Mesenchymal stem cell (in vitro differentiated cells and primary cell): ENCODE measurements at regions not wholly inside any gene's neighbourhood (a gene's known extent, or its start where the extent isn't known, plus 50 kb on each side); places are given as distances from the start of the nearest gene placed in this dataset.

ENCODE experiments used
- DNase-seq: peaks from one replicate; pipeline ENCODE4 v3.0.0-alpha.2; 2013
- H2AFZ ChIP-seq: one replicate; pipeline ENCODE4 v1.6.1; 2013; ENCODE audit warnings: low read depth, mild to moderate bottlenecking, control low read depth, inconsistent platforms, low read length, moderate library complexity
- H2AK5ac ChIP-seq: 2 replicates; pipeline ENCODE4 v1.6.1; 2013; ENCODE audit warnings: low read length, moderate library complexity, mild to moderate bottlenecking, inconsistent platforms; ENCODE audit not compliant: severe bottlenecking
- H2BK120ac ChIP-seq: one replicate; pipeline ENCODE4 v1.6.1; 2013; ENCODE audit warnings: low read depth, mild to moderate bottlenecking, inconsistent platforms, low read length, moderate library complexity
- H2BK12ac ChIP-seq, 2 experiments: one replicate each; pipeline ENCODE4 v1.6.1; 2013; ENCODE audit warnings: inconsistent platforms in 2 of 2, low read length in 2 of 2, mild to moderate bottlenecking in 2 of 2, moderate library complexity in 2 of 2, control low read depth in 1 of 2
- H2BK15ac ChIP-seq: one replicate; pipeline ENCODE4 v1.6.1; 2013; ENCODE audit warnings: mild to moderate bottlenecking, low read depth, inconsistent platforms; ENCODE audit not compliant: poor library complexity, severe bottlenecking
- H2BK5ac ChIP-seq: 2 replicates; pipeline ENCODE4 v1.6.1; 2013; ENCODE audit warnings: low read depth, mild to moderate bottlenecking, low read length, control low read depth, inconsistent platforms; ENCODE audit not compliant: poor library complexity, severe bottlenecking
- H3K14ac ChIP-seq, 2 experiments: one replicate each; pipeline ENCODE4 v1.6.1; 2013; ENCODE audit warnings: inconsistent platforms in 2 of 2, low read length in 2 of 2, control low read depth in 1 of 2, mild to moderate bottlenecking in 1 of 2, moderate library complexity in 1 of 2
- H3K18ac ChIP-seq, 2 experiments: one replicate each; pipeline ENCODE4 v1.6.1; 2013; ENCODE audit warnings: inconsistent platforms in 2 of 2, low read length in 2 of 2, control low read depth in 1 of 2, low read depth in 1 of 2, mild to moderate bottlenecking in 1 of 2
- H3K23ac ChIP-seq, 2 experiments: one replicate each; pipeline ENCODE4 v1.6.1; 2013; ENCODE audit warnings: inconsistent platforms in 2 of 2, low read length in 2 of 2, mild to moderate bottlenecking in 2 of 2, moderate library complexity in 2 of 2, control low read depth in 1 of 2
- H3K27ac ChIP-seq: 2 replicates; pipeline ENCODE4 v1.5.1; 2013; ENCODE audit warnings: mild to moderate bottlenecking, moderate library complexity, low read length, control low read depth, inconsistent platforms; ENCODE audit not compliant: poor library complexity, severe bottlenecking
- H3K27me3 ChIP-seq, 2 experiments: 2 replicates each; pipeline versions ENCODE4 v1.6.1 to v1.7.0; 2013; ENCODE audit warnings: low read length in 2 of 2, mild to moderate bottlenecking in 2 of 2, moderate library complexity in 2 of 2, control low read depth in 1 of 2, inconsistent platforms in 1 of 2; ENCODE audit not compliant: control insufficient read depth in 1 of 2, insufficient read depth in 1 of 2
- H3K36me3 ChIP-seq, 2 experiments: 2 replicates each; pipeline versions ENCODE4 v1.6.1 to v1.7.0; 2013; ENCODE audit warnings: low read length in 2 of 2, control low read depth in 1 of 2, inconsistent platforms in 1 of 2, low read depth in 1 of 2, mild to moderate bottlenecking in 1 of 2; ENCODE audit not compliant: insufficient read depth in 2 of 2, control insufficient read depth in 1 of 2
- H3K4ac ChIP-seq, 2 experiments: one replicate each; pipeline ENCODE4 v1.6.1; 2013; ENCODE audit warnings: inconsistent platforms in 2 of 2, low read length in 2 of 2, mild to moderate bottlenecking in 2 of 2, moderate library complexity in 2 of 2, control low read depth in 1 of 2, low read depth in 1 of 2
- H3K4me1 ChIP-seq: 2 replicates; pipeline ENCODE4 v1.6.1; 2013; ENCODE audit warnings: low read depth, low read length, control low read depth; ENCODE audit not compliant: control insufficient read depth, insufficient read depth
- H3K4me2 ChIP-seq: 2 replicates; pipeline ENCODE4 v1.6.1; 2013; ENCODE audit warnings: low read length, mild to moderate bottlenecking, inconsistent platforms; ENCODE audit not compliant: poor library complexity, severe bottlenecking
- H3K4me3 ChIP-seq, 2 experiments: 2 replicates each; pipeline versions ENCODE4 v1.5.1 to v1.7.0; 2013; ENCODE audit warnings: low read length in 2 of 2, mild to moderate bottlenecking in 2 of 2, control low read depth in 1 of 2, low read depth in 1 of 2; ENCODE audit not compliant: insufficient read depth in 1 of 2
- H3K79me1 ChIP-seq: replicated peaks from 2 replicates; pipeline ENCODE4 v1.6.1; 2013; ENCODE audit warnings: mild to moderate bottlenecking, control low read depth, low read length, inconsistent platforms; ENCODE audit not compliant: poor library complexity, severe bottlenecking
- H3K9ac ChIP-seq: 2 replicates; pipeline ENCODE4 v1.7.0; 2013; ENCODE audit warnings: mild to moderate bottlenecking, low read length, moderate library complexity
- H3K9me3 ChIP-seq: 2 replicates; pipeline ENCODE4 v1.7.0; 2013; ENCODE audit warnings: mild to moderate bottlenecking, low read length; ENCODE audit not compliant: control insufficient read depth
- H4K8ac ChIP-seq: one replicate; pipeline ENCODE4 v1.6.1; 2013; ENCODE audit warnings: inconsistent platforms, mild to moderate bottlenecking, low read length, moderate library complexity
- H4K91ac ChIP-seq: one replicate; pipeline ENCODE4 v1.6.1; 2013; ENCODE audit warnings: mild to moderate bottlenecking, low read length, inconsistent platforms
- WGBS: methylation state at CpG from one replicate; pipeline ENCODE4 v1.1.7; 2013; ENCODE audit warnings: mixed read lengths; 5-methylcytosine and 5-hydroxymethylcytosine counted together

DNA sequence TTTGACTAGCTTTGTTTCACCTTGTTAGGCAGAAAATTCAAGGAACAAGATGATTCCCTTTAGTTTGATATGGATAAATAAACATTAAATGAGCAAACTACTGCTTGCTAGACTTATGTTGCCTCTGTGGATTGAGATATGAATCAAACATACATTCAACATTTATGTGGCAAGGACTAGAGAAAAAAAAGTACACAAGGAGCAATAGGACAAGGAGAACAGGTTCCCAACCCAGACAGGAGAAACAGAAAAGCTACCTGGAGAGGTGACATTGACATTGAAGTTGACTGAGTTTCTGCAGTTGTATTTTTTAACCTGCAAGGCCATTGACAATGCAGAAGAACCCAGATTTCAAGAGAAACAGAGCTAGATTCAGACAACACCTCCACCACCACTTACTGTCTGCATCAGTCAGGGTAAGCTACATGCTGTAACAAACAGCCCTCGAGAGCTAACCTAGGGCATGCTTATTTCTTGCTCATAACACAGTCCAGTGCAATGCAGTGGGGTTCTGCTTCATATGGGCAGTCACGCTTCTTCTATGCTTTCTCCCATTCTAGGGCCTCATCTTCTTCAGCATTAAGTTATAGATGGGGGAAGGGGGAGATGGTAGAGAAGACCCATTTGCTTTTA is 180.9 kb upstream of the LYZL1 start:
- Histone ChIP-seq H3K23ac (no peak overlapping the region), H3K9me3 (peaks cover 3% of the 10 kb centered on the region), H2BK12ac (no peak overlapping the region), H3K4ac (no peak overlapping the region), H2AFZ (no peak overlapping the region), H2BK120ac (no peak overlapping the region), H3K14ac (no peak overlapping the region), H2AK5ac (no peak overlapping the region), H3K9ac (no peak overlapping the region), H3K4me2 (no peak overlapping the region), H3K27me3 (peaks cover 0 to 42% of the 10 kb centered on the region in 2 experiments), H2BK15ac (no peak overlapping the region), H3K27ac (no peak overlapping the region), H3K36me3 (no peaks in the 10 kb centered on the region), H3K4me1 (peaks cover 2% of the 10 kb centered on the region), H4K8ac (no peak overlapping the region), H3K79me1 (no peaks in the 10 kb centered on the region), H4K91ac (no peak overlapping the region), H3K18ac (no peak overlapping the region), H2BK5ac (no peak overlapping the region), H3K4me3 (no peak overlapping the region)
- 100% methylated on average over 1 of the region's 2 CpGs for WGBS
- DNase-seq: no peak

DNA sequence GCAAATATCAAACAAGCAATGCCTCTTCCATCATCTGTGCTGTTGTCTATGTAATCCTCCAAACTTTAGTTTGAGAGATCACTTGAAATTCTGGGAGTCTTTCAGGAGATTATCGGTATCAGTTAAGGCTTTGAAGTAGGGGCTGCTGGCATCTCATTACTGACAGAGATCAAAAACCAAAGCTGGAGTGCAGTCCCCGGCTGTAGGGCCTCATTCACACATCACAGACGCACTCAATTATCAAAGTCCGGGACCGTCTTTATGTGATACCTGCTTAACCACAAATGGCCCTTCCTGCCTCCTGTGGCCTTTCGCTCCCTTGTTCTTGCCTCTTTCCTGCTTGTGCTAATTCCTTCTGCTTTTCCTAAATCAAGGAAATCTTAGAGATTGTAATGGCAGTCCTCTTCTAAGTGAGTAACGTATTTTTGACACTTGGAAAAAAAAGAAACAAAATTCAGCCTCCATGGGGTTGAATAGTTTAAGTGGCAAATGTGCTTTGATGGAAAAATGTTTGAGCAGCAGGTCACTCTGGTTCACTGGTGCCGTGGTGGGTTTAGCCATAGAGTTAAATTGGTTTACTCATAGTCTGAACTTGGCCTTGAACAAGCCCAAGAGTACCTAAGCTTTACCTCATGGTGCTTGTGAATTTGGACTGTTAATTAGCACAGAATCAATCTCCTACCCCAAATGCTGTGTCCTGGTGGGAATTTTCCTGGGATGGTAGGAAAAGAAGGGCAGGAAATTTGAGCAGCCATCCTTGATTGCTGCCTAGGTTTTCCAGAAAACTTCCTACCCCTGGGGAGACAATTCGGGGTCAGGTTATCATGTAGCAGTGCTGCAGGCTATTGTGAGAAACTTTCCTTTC is 178.9 kb upstream of the LYZL1 start:
- Histone ChIP-seq H3K14ac (no peak overlapping the region), H2AK5ac (no peak overlapping the region), H3K27ac (no peak overlapping the region), H2AFZ (no peak overlapping the region), H3K9ac (no peak overlapping the region), H3K4me1 (peaks cover 4% of the 10 kb centered on the region), H2BK5ac (no peak overlapping the region), H3K23ac (no peak overlapping the region), H2BK12ac (no peak overlapping the region), H4K8ac (no peak overlapping the region), H3K36me3 (no peaks in the 10 kb centered on the region), H3K27me3 (peaks cover 0 to 37% of the 10 kb centered on the region in 2 experiments), H2BK15ac (peak overlapping the region; percentile 9), H3K79me1 (no peaks in the 10 kb centered on the region), H3K18ac (no peak overlapping the region), H4K91ac (no peak overlapping the region), H3K4me3 (no peak overlapping the region), H3K9me3 (peaks cover 3% of the 10 kb centered on the region), H3K4ac (no peak overlapping the region), H3K4me2 (no peak overlapping the region), H2BK120ac (no peak overlapping the region)
- DNase-seq: no peak
- WGBS: 44% methylated on average over 9 of the region's 9 CpGs

DNA sequence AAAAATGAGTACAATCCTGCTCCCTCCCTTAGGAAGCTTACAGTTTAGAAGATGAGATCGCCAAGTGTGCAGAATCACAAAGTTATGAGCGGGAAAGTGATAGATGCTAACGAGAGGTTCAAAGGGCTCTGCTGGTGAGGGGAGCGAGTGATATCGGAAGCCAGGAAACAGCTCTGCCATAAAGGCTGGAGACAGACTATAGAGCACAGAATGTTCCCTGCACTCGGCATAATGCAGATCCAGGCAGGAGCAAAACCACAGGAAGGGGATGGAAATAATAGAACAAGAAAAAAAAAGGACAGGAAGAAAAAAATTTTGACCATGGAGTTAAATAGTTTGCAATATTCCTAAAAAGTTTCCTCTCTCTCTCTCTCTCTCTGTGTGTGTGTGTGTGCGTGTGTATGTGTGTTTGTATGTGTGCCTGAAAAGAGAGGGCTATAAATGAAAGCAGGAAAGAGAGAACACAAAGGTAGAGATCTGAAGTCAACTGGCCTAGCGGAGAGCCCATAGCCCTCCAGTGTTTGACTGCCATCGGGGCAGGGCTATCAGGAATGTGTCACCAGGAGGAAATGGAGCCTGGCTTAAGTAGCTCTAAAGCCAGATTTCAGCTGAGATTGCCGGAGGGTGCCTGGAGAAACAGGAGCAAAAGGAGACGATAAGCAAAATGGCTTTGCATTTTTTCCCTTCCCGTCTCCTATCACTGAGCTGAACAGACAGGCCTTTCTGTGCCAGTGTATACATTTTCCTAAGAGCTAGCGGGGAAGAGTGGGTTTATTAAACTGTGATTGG is 175.8 kb upstream of the LYZL1 start:
- Histone ChIP-seq H2BK12ac (peak overlapping the region in 1 of 2 experiments; percentile 74), H3K9ac (no peak overlapping the region), H3K4me2 (no peak overlapping the region), H3K4ac (peak overlapping the region; percentile 11 to 40), H3K9me3 (peaks cover 22% of the 10 kb centered on the region), H3K14ac (no peak overlapping the region), H3K4me1 (peaks cover 3% of the 10 kb centered on the region), H3K4me3 (no peak overlapping the region), H3K23ac (no peak overlapping the region), H2AFZ (no peak overlapping the region), H4K8ac (peak overlapping the region; percentile 33), H2BK5ac (no peak overlapping the region), H4K91ac (no peak overlapping the region), H3K27ac (no peak overlapping the region), H3K36me3 (no peaks in the 10 kb centered on the region), H2BK120ac (peak overlapping the region; percentile 74), H2BK15ac (peak overlapping the region; percentile 54), H3K27me3 (peaks cover 0 to 37% of the 10 kb centered on the region in 2 experiments), H2AK5ac (no peak overlapping the region), H3K79me1 (no peaks in the 10 kb centered on the region), H3K18ac (peak overlapping the region; percentile 53 to 84)
- peak; percentile 44 for DNase-seq
- 24% methylated on average over 13 of the region's 13 CpGs for WGBS

DNA sequence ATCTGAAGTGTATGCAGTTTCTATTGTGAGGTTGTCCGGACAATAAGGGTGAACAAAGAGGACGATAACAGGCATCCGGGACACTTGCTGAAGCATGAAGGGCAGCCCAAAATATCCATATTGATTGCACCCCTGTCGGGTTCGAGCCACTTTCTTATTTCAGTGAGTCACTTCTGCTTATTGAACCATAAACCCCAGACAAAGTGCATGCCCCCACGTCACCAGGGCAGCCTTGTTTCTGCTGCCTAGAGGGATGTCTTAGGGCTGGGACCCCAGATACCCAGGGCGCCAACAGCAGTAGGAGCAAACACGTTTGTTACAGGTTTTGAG is 175.3 kb upstream of the LYZL1 start:
- Histone ChIP-seq H4K91ac (peak overlapping the region; percentile 70), H2AFZ (no peak overlapping the region), H3K4me2 (no peak overlapping the region), H3K27ac (no peak overlapping the region), H3K9ac (no peak overlapping the region), H3K4me3 (no peak overlapping the region), H2BK5ac (no peak overlapping the region), H2AK5ac (no peak overlapping the region), H2BK15ac (peak overlapping the region; percentile 54), H4K8ac (peak overlapping the region; percentile 33), H3K18ac (peak overlapping the region in 1 of 2 experiments; percentile 53), H3K79me1 (no peaks in the 10 kb centered on the region), H2BK120ac (peak overlapping the region; percentile 74), H3K27me3 (peaks cover 0 to 37% of the 10 kb centered on the region in 2 experiments), H3K36me3 (no peaks in the 10 kb centered on the region), H3K14ac (no peak overlapping the region), H3K23ac (no peak overlapping the region), H3K4ac (peak overlapping the region in 1 of 2 experiments; percentile 31), H3K4me1 (peaks cover 3% of the 10 kb centered on the region), H2BK12ac (peak overlapping the region in 1 of 2 experiments; percentile 45), H3K9me3 (peaks cover 27% of the 10 kb centered on the region)
- no peak for DNase-seq
- WGBS: 40% methylated on average over 8 of the region's 8 CpGs
